GM18498 (cell line): ENCODE measurements at regions not wholly inside any gene's neighbourhood (a gene's known extent, or its start where the extent isn't known, plus 50 kb on each side); places are given as distances from the start of the nearest gene placed in this dataset.

ENCODE experiments used
- ATAC-seq: cut with Tn5 transposase; IDR thresholded peaks from one replicate; pipeline ENCODE4 v1.9.1; 2021; ENCODE audit warnings: mild to moderate bottlenecking, moderate library complexity; ENCODE audit not compliant: unreplicated experiment

DNA sequence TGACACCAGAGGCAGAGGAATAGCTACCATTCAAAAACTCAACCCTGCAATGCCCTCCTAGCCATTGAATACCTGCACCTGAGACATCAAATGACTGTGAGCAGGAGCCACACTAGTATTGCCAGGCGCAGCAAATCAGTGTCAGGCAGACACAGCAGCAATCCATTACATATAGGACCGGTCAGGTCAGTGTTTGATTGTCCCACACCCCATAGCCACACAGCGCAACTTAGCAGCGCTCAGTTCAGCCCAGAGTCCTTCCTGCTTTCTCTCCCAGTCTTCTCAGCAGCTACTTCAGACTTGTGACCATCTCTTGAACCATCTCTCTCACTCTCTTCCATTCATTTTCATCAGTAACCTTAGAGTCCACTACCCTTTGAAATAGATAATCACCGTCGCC is 181.6 kb upstream of the GPR12 start:
- no peak for ATAC-seq

DNA sequence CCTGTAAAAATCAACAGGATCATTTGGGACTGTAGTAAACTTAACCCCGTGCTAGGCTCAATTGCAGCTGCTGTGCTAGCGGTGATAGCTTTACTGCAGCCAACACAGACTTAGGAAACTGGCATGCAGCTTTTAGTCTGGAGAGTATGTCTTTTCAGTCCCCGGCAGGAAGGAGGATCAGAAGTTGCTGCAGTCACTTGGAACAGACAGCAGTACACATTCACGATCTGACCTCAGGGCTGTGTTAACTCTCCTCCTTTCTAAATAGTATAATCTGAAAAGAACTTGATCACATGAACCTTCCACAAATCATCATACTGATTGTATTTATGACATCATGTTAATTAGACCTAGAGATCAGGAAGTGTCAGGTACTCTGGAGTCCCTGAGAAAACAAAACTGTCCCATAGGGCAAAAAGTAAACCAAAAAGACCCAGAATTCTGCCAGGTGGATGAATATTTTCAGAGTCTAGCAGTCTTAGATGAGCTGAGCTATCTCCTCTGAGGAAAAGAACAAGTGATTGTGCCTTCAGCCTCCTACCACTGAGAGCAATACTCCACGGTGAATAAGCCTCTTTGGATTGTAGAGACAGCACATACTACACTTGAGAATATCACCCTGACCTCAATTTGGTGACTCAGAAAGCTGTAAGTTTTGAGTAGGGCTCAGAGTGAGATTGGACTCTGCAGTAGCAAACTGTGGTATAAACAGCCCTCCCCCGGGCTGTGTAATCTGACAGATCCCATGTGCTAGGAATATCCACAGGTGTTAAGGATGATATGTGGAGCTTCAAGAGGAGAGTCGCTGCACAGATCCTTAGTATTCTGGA is 181.0 kb upstream of the GPR12 start:
- no peak for ATAC-seq

DNA sequence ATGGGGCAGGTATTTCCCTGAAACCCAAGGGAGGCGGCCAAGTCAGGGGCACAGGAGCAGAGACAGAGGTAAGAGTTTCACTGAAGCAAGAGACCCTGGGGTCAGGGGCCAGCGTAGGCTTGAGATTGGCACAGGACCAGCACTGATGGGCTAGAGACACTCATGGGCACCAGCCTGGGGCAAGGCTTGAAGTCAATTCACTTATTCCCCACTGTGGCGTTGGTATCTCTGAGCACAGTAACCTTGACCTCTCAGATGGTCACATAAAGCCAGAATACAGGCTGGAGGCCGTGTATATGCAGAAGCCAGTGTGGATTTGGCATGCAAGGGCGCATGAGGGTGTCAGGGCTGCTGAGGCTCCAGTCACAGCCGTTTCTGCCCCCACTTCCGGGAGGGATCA is 173.5 kb upstream of the GPR12 start:
- no peak for ATAC-seq

DNA sequence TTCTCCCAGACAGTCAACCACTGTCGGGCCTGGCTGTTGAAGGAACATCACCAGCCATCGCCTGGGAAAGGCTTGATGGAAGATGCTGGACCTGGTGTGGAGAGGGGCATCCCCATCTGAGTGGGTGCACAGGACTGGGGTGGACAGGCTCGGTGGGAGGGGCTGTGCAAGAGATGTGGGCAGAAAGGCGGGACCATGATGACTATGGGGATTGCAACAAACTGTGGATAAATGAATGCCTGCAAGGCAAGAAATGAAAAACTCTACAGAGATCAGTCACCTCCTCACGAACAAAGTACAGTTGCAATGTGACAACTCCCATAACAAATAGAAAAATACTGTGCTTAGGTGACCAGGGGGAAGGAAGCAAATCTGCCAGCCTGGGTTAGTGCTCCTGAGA is 171.9 kb upstream of the GPR12 start:
- no peak for ATAC-seq

DNA sequence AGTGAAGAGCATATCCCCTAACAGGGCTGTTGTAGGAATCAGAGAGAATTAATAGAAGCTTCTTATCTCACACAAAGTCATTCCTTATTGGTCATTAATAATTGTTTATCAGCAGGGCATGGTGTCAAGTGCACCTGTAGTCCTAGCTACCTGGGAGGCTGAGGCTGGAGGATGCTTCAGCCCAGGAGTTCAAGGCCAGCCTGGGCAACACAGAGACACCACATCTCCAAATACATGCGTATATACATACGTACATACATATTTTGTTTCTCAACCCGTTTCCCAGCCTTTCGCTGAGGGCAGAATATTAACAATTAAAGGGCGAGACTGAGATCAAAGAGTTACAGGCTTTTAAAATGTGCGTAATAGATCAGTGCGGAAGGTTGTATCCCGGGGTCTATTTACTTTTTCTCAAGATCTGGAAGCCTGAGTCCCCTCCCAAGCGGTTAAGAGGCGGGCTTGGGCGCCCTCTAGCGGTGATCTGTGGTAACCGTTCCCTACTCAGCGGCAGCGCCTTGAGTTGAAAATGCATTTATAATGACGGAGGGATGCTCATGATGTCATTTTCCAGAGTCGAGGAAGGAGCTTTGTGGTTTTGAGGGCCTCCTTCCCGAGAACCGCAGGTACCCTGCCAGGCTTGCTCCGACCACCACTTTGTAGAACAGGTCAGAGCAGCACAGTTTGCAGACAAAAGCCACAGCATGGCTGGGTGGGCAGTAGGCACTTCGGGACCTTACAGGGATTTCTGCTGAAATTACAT is 169.6 kb upstream of the GPR12 start:
- ATAC-seq: peak; percentile 65

- ATAC-seq: no peak
Measured at GRCh38 chr13:26927511-26927910, 166.9 kb upstream of the GPR12 start.

- no peak for ATAC-seq
Measured at GRCh38 chr13:26926371-26926770, 165.8 kb upstream of the GPR12 start.

GRCh38 chr13:26923824-26924605 is 163.4 kb upstream of the GPR12 start:
- no peak for ATAC-seq

DNA sequence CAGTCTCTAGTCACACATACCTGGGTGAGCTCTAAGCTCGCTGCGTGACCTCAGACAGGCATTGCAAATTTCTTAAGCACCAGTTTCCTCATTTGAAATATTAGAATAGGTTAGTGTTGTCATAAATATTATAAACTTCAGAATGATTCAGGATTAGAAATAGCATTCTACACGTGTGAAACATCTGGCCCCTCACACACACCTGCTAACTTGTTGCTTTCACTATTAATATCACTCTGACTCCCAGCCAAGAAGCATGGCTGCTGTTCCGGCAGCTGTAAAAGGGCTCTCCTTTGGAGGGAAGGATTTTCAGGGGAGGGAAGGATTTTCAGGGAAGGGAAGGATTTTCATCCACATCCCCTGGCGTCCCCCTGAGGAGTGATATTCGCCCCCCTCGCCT is 161.3 kb upstream of the GPR12 start:
- ATAC-seq: no peak

DNA sequence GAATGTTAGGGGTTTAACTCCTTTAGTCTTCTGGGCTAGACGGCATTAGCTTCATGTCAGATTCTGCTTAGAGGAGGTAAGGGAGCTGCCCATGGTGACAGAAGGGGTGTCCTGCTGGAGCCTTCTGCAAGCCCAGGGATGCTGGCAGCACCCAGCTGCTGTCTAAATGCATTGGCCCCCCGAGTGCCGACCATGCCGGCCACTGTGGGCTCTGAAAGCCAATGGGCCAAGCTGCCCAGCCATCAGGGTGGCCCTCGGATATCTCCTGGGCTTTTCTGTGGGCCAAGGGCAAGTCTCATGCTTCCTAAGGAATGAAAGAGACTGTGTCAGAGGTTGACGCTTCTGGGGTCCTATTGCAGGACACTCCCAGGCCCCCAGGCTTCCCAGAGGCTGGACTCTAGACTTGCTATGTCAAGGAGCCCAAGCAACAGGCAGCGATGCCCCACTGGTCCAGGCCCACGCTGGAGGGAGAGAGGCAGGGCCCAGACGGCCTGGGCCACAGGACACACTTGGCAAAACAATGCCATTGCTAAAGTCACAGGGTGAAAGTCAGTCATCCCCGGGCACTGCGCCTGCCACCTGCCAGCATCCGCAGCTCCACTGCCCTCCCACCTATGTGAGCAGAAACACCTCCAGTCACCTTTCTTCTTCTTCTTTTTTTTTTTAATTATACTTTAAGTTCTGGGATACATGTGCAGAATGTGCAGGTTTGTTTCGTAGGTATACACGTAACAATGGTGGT is 160.2 kb upstream of the GPR12 start:
- ATAC-seq: no peak

GRCh38 chr13:26919732-26920131 is 159.1 kb upstream of the GPR12 start:
- ATAC-seq: no peak

- no peak for ATAC-seq
Measured at GRCh38 chr13:26919311-26919710, 158.7 kb upstream of the GPR12 start.

DNA sequence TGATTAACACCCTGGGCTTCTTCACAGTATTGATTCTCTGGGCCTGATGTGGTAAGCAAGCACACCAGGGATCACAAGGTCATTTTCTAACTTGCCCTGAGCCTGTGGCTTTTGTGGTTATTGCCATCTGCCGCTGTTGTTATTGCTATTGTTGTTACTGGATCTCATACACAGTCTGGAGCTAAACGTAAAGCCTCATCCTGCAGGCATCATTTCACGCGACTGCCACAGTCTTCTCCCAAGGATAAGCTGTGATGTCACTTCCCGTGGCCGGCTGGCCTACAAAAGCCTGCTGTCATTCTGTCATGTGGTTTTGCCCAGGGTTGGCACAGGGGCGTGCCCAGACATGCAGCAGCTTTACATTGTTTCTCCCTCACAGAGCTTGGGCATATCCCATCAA is 154.0 kb upstream of the GPR12 start:
- peak; percentile 79 for ATAC-seq

GRCh38 chr13:26914148-26914547 is 153.6 kb upstream of the GPR12 start:
- peak; percentile 34 for ATAC-seq

GRCh38 chr13:26910754-26911465 is 150.3 kb upstream of the GPR12 start:
- no peak for ATAC-seq

DNA sequence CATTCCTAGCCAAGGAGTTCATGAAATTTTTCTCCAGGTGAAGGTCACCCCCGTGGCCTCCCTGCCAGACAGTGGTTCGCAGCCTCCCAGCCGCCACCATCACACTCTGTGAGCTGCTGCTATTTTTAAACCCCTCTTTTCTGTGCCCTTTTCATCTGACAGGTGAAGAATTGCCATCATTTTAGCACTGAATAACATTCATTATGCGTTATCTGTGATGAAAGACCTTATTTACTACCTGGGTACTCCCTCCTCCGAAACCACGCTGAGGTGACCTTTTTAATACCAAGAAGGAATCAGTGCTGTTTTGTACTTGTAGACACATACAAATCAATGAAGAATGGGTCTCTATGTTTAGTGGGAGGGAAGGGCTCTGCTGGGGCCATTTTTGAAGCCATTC is 148.9 kb upstream of the GPR12 start:
- no peak for ATAC-seq

- no peak for ATAC-seq
Measured at GRCh38 chr13:26908126-26908525, 147.5 kb upstream of the GPR12 start.

DNA sequence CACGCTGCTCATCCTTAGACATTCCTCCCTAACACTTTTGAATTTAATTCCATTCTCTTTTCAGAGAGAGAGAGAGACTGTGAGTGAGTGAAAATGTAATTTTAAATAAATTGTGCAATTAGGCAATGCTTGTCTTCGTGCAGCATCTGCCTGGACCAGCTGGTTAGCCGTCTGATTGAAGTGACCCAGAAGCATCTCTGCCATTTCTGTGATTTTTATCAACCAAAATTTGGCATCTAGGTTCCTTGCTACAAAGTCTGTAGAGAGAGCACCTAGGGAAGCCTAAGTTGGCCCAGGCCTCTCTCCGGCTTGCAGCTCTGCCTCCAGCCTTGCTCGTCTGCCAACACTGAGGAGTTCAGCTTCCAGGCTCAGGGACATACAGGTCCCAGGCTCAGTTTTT is 138.6 kb upstream of the GPR12 start:
- no peak for ATAC-seq

GRCh38 chr13:26897706-26898550 is 137.3 kb upstream of the GPR12 start:
- ATAC-seq: no peak
